HG03575 (cell line): ENCODE measurements at regions not wholly inside any gene's neighbourhood (a gene's known extent, or its start where the extent isn't known, plus 50 kb on each side); places are given as distances from the start of the nearest gene placed in this dataset.
"Not testable (repeated sequence)": the region's sequence is repeated elsewhere in the genome, so short reads cannot be mapped to it uniquely, and the experiment has no call there.

ENCODE experiments used
- ATAC-seq: cut with Tn5 transposase; IDR thresholded peaks from one replicate; pipeline ENCODE4 v1.9.1; 2021; ENCODE audit not compliant: unreplicated experiment, insufficient number of reproducible peaks, low FRiP score; ENCODE audit errors: extremely low read depth

GRCh38 chr16:16908077-16908476 is 529.1 kb downstream of the NPIPA7 start:
- no peak for ATAC-seq

GRCh38 chr16:16909126-16909525 is 530.2 kb downstream of the NPIPA7 start:
- no peak for ATAC-seq

- no peak for ATAC-seq
Measured at GRCh38 chr16:16910666-16911065, 531.7 kb downstream of the NPIPA7 start.

GRCh38 chr16:16915771-16916170 is 536.8 kb downstream of the NPIPA7 start:
- no peak for ATAC-seq

GRCh38 chr16:16917191-16917785 is 538.3 kb downstream of the NPIPA7 start:
- no peak for ATAC-seq

- ATAC-seq: no peak
Measured at GRCh38 chr16:16923479-16923878, 544.5 kb downstream of the NPIPA7 start.

GRCh38 chr16:16924613-16925012 is 545.7 kb downstream of the NPIPA7 start:
- ATAC-seq: no peak

- ATAC-seq: no peak
Measured at GRCh38 chr16:16925432-16925831, 545.3 kb downstream of the XYLT1 start.

- no peak for ATAC-seq
Measured at GRCh38 chr16:16928532-16929109, 542.1 kb downstream of the XYLT1 start.

GRCh38 chr16:16930309-16931000 is 540.3 kb downstream of the XYLT1 start:
- ATAC-seq: no peak

- ATAC-seq: no peak
Measured at GRCh38 chr16:16933861-16934260, 536.9 kb downstream of the XYLT1 start.

- no peak for ATAC-seq
Measured at GRCh38 chr16:16934660-16935059, 536.1 kb downstream of the XYLT1 start.

- not testable (repeated sequence) for ATAC-seq
Measured at GRCh38 chr16:16935909-16936308, 534.9 kb downstream of the XYLT1 start.

- no peak for ATAC-seq
Measured at GRCh38 chr16:16937576-16937975, 533.2 kb downstream of the XYLT1 start.

GRCh38 chr16:16938009-16938408 is 532.8 kb downstream of the XYLT1 start:
- ATAC-seq: no peak

- ATAC-seq: no peak
Measured at GRCh38 chr16:16938980-16939379, 531.8 kb downstream of the XYLT1 start.

GRCh38 chr16:16940351-16940750 is 530.4 kb downstream of the XYLT1 start:
- no peak for ATAC-seq

GRCh38 chr16:16942849-16943248 is 527.9 kb downstream of the XYLT1 start:
- ATAC-seq: not testable (repeated sequence)

GRCh38 chr16:16945207-16945606 is 525.6 kb downstream of the XYLT1 start:
- ATAC-seq: no peak

- no peak for ATAC-seq
Measured at GRCh38 chr16:16956376-16956775, 514.4 kb downstream of the XYLT1 start.
